ENCODE measurements at regions not wholly inside any gene's neighbourhood (a gene's known extent, or its start where the extent isn't known, plus 50 kb on each side); places are given as distances from the start of the nearest gene placed in this dataset.

- Histone ChIP-seq H3K4me2 (ENCODE audit: insufficient read depth, low read length) (no peak overlapping the region), H4K20me1 (replicated peaks; ENCODE audit: control insufficient read depth, extremely low read depth, insufficient read depth, low read length) (no peaks in the 10 kb centered on the region), H2AFZ (ENCODE audit: low read depth, low read length) (no peak overlapping the region), H3K9me3 (replicated peaks; ENCODE audit: control insufficient read depth, insufficient read depth, low read length) (no peaks in the 10 kb centered on the region), H3K9ac (replicated peaks; ENCODE audit: extremely low read depth, insufficient read depth, low read length) (no peak overlapping the region), H3K9me1 (replicated peaks; ENCODE audit: control insufficient read depth, extremely low read depth, insufficient read depth, low read length) (no peaks in the 10 kb centered on the region), H3K27me3 (ENCODE audit: control insufficient read depth in 2 of 2, insufficient read depth in 2 of 2, low read length in 2 of 2) (no peaks in the 10 kb centered on the region), H3K4me1 (ENCODE audit: control insufficient read depth, extremely low read depth, insufficient read depth, low read length) (peaks cover 21% of the 10 kb centered on the region), H3K36me3 (ENCODE audit: control insufficient read depth in 2 of 2, extremely low read depth in 1 of 2, insufficient read depth in 2 of 2, low read length in 2 of 2) (no peaks in the 10 kb centered on the region), H3K4me3 (replicated peaks in 1 of 3; ENCODE audit: insufficient read depth in 1 of 3, low read depth in 1 of 3, low read length in 3 of 3) (no peak overlapping the region), H3K27ac (ENCODE audit: insufficient read depth, low read depth, low read length) (no peak overlapping the region), H3K79me2 (ENCODE audit: control insufficient read depth, insufficient read depth, low read length) (no peaks in the 10 kb centered on the region)
- BruUV-seq (replicated peaks), result no TSS peak
- CTCF ChIA-PET, result interaction anchor here (1.3 to 2.4 kb wide), 3 partner anchors 218 to 737 kb away, joined by 3 to 6 read pairs (median 4); partner anchors contain the start of gene TBL1XR1
- POLR2A ChIA-PET, result no interaction called here
- FAIRE-seq (no peak), DNase-seq (ENCODE audit: low read depth, low spot score) (peak; percentile 12)
- dilution Hi-C loops (cut with MboI; ENCODE audit: extremely low pct_ligation_motif_present, low sequenced_read_pairs), result no loop called here
- no peak for TF ChIP-seq EZH2 (IDR thresholded peaks at IDR 0.05; ENCODE audit: borderline replicate concordance, low read depth, low read length, severe bottlenecking)
- no peak for TF ChIP-seq POLR2A (IDR thresholded peaks at IDR 0.05; ENCODE audit: low read depth, low read length)
- no peak for TF ChIP-seq FOS (IDR thresholded peaks at IDR 0.05; ENCODE audit: borderline replicate concordance, insufficient read depth, low read length)
- TF ChIP-seq MAX (IDR thresholded peaks at IDR 0.05; ENCODE audit: insufficient read depth, insufficient read length), result no peak
- no peak for TF ChIP-seq POLR2AphosphoS5 (IDR thresholded peaks at IDR 0.05; ENCODE audit: insufficient read depth, low read depth, low read length)
- no peak for TF ChIP-seq JUN (IDR thresholded peaks at IDR 0.05; ENCODE audit: borderline replicate concordance, insufficient read depth, insufficient read length, low read depth)
- TF ChIP-seq GATA2 (IDR thresholded peaks at IDR 0.05; ENCODE audit: insufficient read depth, insufficient read length, low read depth, low read length), result no peak
- TF ChIP-seq, protein P1, sequence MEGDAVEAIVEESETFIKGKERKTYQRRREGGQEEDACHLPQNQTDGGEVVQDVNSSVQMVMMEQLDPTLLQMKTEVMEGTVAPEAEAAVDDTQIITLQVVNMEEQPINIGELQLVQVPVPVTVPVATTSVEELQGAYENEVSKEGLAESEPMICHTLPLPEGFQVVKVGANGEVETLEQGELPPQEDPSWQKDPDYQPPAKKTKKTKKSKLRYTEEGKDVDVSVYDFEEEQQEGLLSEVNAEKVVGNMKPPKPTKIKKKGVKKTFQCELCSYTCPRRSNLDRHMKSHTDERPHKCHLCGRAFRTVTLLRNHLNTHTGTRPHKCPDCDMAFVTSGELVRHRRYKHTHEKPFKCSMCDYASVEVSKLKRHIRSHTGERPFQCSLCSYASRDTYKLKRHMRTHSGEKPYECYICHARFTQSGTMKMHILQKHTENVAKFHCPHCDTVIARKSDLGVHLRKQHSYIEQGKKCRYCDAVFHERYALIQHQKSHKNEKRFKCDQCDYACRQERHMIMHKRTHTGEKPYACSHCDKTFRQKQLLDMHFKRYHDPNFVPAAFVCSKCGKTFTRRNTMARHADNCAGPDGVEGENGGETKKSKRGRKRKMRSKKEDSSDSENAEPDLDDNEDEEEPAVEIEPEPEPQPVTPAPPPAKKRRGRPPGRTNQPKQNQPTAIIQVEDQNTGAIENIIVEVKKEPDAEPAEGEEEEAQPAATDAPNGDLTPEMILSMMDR (IDR thresholded peaks at IDR 0.05; ENCODE audit: extremely low read depth in 1 of 2, insufficient read depth in 1 of 2, low read depth in 1 of 2, low read length in 2 of 2), result no peak
- no peak for TF ChIP-seq MYC (IDR thresholded peaks at IDR 0.05; ENCODE audit: low read depth, low read length)
- intact Hi-C loops (cut with micrococcal nuclease), result loop anchor here (5.0 kb wide), 1 partner anchor 117 kb away; no protein-coding TSS in a partner anchor
Measured at GRCh38 chr3:177934001-177934891, 602.0 kb upstream of the KCNMB2 start.
